ENCODE measurements at regions not wholly inside any gene's neighbourhood (a gene's known extent, or its start where the extent isn't known, plus 50 kb on each side); places are given as distances from the start of the nearest gene placed in this dataset.
A peak's percentile ranks its signal among the peaks of the same experiment; 100 is the strongest.

DNA sequence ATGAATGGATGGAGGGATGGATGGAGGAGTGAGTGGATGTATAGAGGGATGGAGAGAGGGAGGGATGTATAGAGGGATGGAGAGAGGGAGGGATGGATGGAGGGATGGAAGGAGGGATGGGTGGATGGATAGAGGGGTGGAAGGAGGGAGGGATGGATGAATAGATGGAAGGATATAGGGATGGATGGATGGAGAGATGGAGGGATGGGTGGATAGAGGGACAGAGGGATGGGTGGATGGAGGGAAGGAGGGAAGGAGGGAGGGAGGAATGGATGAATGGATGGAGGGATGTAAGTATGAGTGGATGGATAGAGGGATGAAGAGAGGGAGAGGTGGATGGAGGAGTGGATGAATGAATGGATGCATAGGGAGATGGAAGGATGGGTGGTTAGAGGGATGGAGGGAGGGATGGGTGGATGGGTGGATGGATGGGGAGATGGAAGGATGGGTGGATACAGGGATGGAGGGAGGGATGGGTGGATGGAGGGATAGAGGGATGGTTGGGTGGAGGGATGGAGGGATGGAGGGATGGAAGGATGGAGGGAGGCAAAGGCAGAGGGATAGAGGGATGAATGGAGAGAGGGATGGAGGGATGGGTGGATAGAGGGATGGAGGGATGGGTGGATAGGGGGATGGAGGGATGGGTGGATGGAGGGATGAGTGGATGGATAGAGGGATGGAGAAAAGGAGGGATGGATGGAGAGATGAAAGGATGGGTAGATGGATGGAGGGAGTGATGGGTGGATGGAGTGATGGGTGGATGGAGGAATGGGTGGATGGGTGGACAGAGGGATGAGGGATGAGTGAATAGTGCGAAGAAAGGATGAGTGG lies 313.8 kb downstream of the UACA start:
- Histone ChIP-seq H3K4me3 (replicated peaks in 1 of 4; ENCODE audit: control extremely low read depth in 1 of 4, insufficient read depth in 1 of 4, low read depth in 3 of 4, low read length in 4 of 4) (no peak overlapping the region), H3K79me2 (ENCODE audit: control insufficient read depth, insufficient read depth, low read length) (no peaks in the 10 kb centered on the region), H3K27me3 (ENCODE audit: control insufficient read depth, insufficient read depth, low read length) (peaks cover 16% of the 10 kb centered on the region), H4K20me1 (ENCODE audit: control insufficient read depth, extremely low read depth, insufficient read depth, low read length) (no peaks in the 10 kb centered on the region), H3K9me3 (ENCODE audit: control insufficient read depth, insufficient read depth, low read depth, low read length) (no peaks in the 10 kb centered on the region), H3K4me2 (ENCODE audit: extremely low read depth, insufficient read depth, low read length) (no peak overlapping the region), H2AFZ (ENCODE audit: low read length) (no peak overlapping the region), H3K9ac (ENCODE audit: insufficient read depth, low read length) (no peak overlapping the region), H3K36me3 (ENCODE audit: control insufficient read depth, insufficient read depth, low read length) (no peaks in the 10 kb centered on the region), H3K4me1 (ENCODE audit: control insufficient read depth, extremely low read depth, insufficient read depth, low read length) (no peaks in the 10 kb centered on the region), H3K27ac (ENCODE audit: insufficient read depth, low read length) (no peak overlapping the region)
- DNase-seq (ENCODE audit: low read depth in 2 of 2): no peak
- TF ChIP-seq EZH2 (IDR thresholded peaks at IDR 0.05; ENCODE audit: low read length, missing control alignments): no peak
- TF ChIP-seq, protein P1, sequence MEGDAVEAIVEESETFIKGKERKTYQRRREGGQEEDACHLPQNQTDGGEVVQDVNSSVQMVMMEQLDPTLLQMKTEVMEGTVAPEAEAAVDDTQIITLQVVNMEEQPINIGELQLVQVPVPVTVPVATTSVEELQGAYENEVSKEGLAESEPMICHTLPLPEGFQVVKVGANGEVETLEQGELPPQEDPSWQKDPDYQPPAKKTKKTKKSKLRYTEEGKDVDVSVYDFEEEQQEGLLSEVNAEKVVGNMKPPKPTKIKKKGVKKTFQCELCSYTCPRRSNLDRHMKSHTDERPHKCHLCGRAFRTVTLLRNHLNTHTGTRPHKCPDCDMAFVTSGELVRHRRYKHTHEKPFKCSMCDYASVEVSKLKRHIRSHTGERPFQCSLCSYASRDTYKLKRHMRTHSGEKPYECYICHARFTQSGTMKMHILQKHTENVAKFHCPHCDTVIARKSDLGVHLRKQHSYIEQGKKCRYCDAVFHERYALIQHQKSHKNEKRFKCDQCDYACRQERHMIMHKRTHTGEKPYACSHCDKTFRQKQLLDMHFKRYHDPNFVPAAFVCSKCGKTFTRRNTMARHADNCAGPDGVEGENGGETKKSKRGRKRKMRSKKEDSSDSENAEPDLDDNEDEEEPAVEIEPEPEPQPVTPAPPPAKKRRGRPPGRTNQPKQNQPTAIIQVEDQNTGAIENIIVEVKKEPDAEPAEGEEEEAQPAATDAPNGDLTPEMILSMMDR (conservative IDR thresholded peaks at IDR 0.05 in 1 of 2, IDR thresholded peaks at IDR 0.05 in 1 of 2; ENCODE audit: low read depth in 1 of 2, low read length in 2 of 2): no peak

DNA sequence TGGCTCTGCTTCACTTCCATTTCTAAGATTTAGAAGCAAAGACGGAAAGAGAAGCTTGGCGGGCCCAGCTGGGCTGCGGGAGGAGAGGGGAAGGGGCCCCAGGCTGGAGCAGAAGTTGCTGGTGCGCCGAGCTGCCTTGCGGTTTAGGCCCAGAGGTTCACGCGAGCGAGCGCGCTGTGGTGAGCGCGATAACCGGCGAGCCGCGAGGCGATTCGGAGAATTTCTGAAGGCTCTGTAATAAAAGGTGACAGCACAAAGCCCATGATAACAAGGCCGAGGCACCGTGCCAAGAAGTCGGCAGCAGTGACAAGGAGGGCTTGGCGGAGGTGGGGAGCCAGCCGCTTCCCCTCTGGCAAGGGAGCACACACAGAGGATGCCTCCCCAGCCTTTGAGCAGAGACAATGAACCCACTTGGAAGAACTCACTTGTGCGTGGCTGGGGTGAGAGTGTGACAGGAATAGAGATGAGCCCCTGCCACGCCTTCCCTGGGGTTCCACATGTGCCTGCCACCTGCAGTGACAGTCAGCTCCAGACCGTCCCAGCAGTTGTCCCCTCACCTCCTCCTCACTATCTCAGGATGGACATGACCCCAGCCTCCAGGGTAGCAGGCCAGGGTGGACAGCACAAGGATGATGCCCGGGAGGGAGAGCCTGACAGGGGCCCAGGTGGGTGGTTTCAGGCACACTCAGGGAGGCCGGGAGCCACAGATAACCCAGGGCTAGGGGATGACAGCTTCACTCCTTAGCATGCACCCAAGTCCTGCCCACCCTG lies 315.2 kb downstream of the UACA start:
- TF ChIP-seq EZH2 (IDR thresholded peaks at IDR 0.05; ENCODE audit: low read length, missing control alignments): no peak
- H2AFZ ChIP-seq (ENCODE audit: low read length): no peak overlapping the region
- H3K9ac ChIP-seq (ENCODE audit: insufficient read depth, low read length): no peak overlapping the region
- H3K4me3 ChIP-seq (replicated peaks in 1 of 4; ENCODE audit: control extremely low read depth in 1 of 4, insufficient read depth in 1 of 4, low read depth in 3 of 4, low read length in 4 of 4): no peak overlapping the region
- no peaks in the 10 kb centered on the region for H3K79me2 ChIP-seq (ENCODE audit: control insufficient read depth, insufficient read depth, low read length)
- H3K27ac ChIP-seq (ENCODE audit: insufficient read depth, low read length): no peak overlapping the region
- no peaks in the 10 kb centered on the region for H3K36me3 ChIP-seq (ENCODE audit: control insufficient read depth, insufficient read depth, low read length)
- no peak overlapping the region for H3K4me2 ChIP-seq (ENCODE audit: extremely low read depth, insufficient read depth, low read length)
- H3K27me3 ChIP-seq (ENCODE audit: control insufficient read depth, insufficient read depth, low read length): peaks cover 24% of the 10 kb centered on the region
- no peaks in the 10 kb centered on the region for H4K20me1 ChIP-seq (ENCODE audit: control insufficient read depth, extremely low read depth, insufficient read depth, low read length)
- peak in 1 of 2 donors; percentile 29 for DNase-seq (ENCODE audit: low read depth in 2 of 2)
- no peaks in the 10 kb centered on the region for H3K9me3 ChIP-seq (ENCODE audit: control insufficient read depth, insufficient read depth, low read depth, low read length)
- H3K4me1 ChIP-seq (ENCODE audit: control insufficient read depth, extremely low read depth, insufficient read depth, low read length): no peaks in the 10 kb centered on the region

DNA sequence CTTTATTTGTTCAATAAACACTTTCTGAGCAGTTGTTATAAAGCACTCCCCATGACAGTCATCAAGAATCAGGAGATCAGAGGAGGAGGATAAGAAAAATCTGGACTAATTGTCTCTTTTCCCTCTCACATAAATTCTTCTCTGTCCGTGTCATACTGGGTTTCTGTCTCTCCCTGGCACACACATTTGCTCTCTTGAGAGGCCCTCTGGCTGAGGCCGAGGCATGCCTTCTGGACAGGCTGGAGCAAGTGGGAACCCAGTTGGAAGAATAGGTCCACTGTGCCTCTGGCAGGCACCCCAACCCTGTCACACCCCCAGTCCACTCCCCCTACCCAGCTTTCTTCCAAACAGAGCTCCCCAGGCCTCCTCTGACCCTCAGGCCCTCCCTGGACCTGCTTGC lies 315.8 kb downstream of the UACA start:
- Histone ChIP-seq H3K27ac (ENCODE audit: insufficient read depth, low read length) (no peak overlapping the region), H3K9me3 (ENCODE audit: control insufficient read depth, insufficient read depth, low read depth, low read length) (no peaks in the 10 kb centered on the region), H3K27me3 (ENCODE audit: control insufficient read depth, insufficient read depth, low read length) (peaks cover 26% of the 10 kb centered on the region), H2AFZ (ENCODE audit: low read length) (no peak overlapping the region), H4K20me1 (ENCODE audit: control insufficient read depth, extremely low read depth, insufficient read depth, low read length) (no peaks in the 10 kb centered on the region), H3K4me3 (replicated peaks in 1 of 4; ENCODE audit: control extremely low read depth in 1 of 4, insufficient read depth in 1 of 4, low read depth in 3 of 4, low read length in 4 of 4) (no peak overlapping the region), H3K79me2 (ENCODE audit: control insufficient read depth, insufficient read depth, low read length) (no peaks in the 10 kb centered on the region), H3K4me1 (ENCODE audit: control insufficient read depth, extremely low read depth, insufficient read depth, low read length) (no peaks in the 10 kb centered on the region), H3K9ac (ENCODE audit: insufficient read depth, low read length) (no peak overlapping the region), H3K36me3 (ENCODE audit: control insufficient read depth, insufficient read depth, low read length) (no peaks in the 10 kb centered on the region), H3K4me2 (ENCODE audit: extremely low read depth, insufficient read depth, low read length) (no peak overlapping the region)
- no peak for DNase-seq (ENCODE audit: low read depth in 2 of 2)
- TF ChIP-seq, protein P1 (conservative IDR thresholded peaks at IDR 0.05 in 1 of 2, IDR thresholded peaks at IDR 0.05 in 1 of 2; ENCODE audit: low read depth in 1 of 2, low read length in 2 of 2): no peak
- no peak for TF ChIP-seq EZH2 (IDR thresholded peaks at IDR 0.05; ENCODE audit: low read length, missing control alignments)
